ENCODE measurements at regions not wholly inside any gene's neighbourhood (a gene's known extent, or its start where the extent isn't known, plus 50 kb on each side); places are given as distances from the start of the nearest gene placed in this dataset.

DNA sequence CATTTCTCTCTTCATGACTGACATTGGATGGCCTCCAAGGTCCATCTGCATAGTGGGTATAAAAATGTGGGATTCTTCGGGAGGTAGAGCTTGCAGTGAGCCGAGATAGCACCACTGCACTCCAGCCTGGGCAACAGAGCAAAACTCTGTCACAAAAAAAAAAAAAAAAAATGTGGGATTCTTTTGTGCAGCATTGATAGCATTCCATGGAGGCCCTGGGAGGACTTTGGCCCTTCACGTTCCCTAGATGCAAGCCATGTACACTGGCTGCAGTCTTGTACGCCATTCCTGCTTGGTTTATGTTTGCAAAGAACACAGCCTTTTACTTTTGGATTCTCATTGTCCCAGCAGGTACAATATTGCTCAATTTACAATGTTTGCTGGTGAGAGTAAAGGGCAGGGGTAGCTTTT is 157.8 kb downstream of the SLCO4C1 start:
- no peak for DNase-seq
- no peaks in the 10 kb centered on the region for H3K27me3 ChIP-seq (ENCODE audit: control insufficient read depth in 1 of 2, insufficient read depth in 1 of 2, low read length in 2 of 2)
- no peak overlapping the region for H2BK12ac ChIP-seq (ENCODE audit: low read length in 2 of 2)
- H3K79me1 ChIP-seq (replicated peaks; ENCODE audit: low read length, poor library complexity, severe bottlenecking), result no peaks in the 10 kb centered on the region
- H4K8ac ChIP-seq (ENCODE audit: low read length), result no peak overlapping the region
- H3K14ac ChIP-seq (ENCODE audit: low read length in 2 of 2), result no peak overlapping the region
- H3K4me1 ChIP-seq (ENCODE audit: control insufficient read depth, insufficient read depth, low read depth, low read length), result no peaks in the 10 kb centered on the region
- H4K91ac ChIP-seq (ENCODE audit: low read length), result no peak overlapping the region
- no peak overlapping the region for H2BK120ac ChIP-seq (ENCODE audit: low read depth, low read length)
- H3K4me2 ChIP-seq (ENCODE audit: low read length, poor library complexity, severe bottlenecking), result no peak overlapping the region
- no peak overlapping the region for H2AK5ac ChIP-seq (ENCODE audit: low read length, severe bottlenecking)
- H3K9me3 ChIP-seq (ENCODE audit: control insufficient read depth, low read length), result no peaks in the 10 kb centered on the region
- H3K18ac ChIP-seq (ENCODE audit: low read depth in 1 of 2, low read length in 2 of 2), result no peak overlapping the region
- H3K4ac ChIP-seq (ENCODE audit: low read depth in 1 of 2, low read length in 2 of 2), result no peak overlapping the region
- WGBS, result 84% methylated on average over 4 of the region's 4 CpGs
- H3K27ac ChIP-seq (ENCODE audit: low read length, poor library complexity, severe bottlenecking), result no peak overlapping the region
- no peak overlapping the region for H2BK15ac ChIP-seq (ENCODE audit: low read depth, poor library complexity, severe bottlenecking)
- no peaks in the 10 kb centered on the region for H3K36me3 ChIP-seq (ENCODE audit: control insufficient read depth in 1 of 2, insufficient read depth in 2 of 2, low read depth in 1 of 2, low read length in 2 of 2)
- H2BK5ac ChIP-seq (ENCODE audit: low read depth, low read length, poor library complexity, severe bottlenecking), result no peak overlapping the region
- no peak overlapping the region for H3K9ac ChIP-seq (ENCODE audit: low read length)
- H3K23ac ChIP-seq (ENCODE audit: low read length in 2 of 2), result no peak overlapping the region
- H3K4me3 ChIP-seq (ENCODE audit: insufficient read depth in 1 of 2, low read depth in 1 of 2, low read length in 2 of 2), result no peak overlapping the region
- H2AFZ ChIP-seq (ENCODE audit: low read depth, low read length), result no peak overlapping the region

- no peaks in the 10 kb centered on the region for H3K36me3 ChIP-seq (ENCODE audit: control insufficient read depth in 1 of 2, insufficient read depth in 2 of 2, low read depth in 1 of 2, low read length in 2 of 2)
- H3K4ac ChIP-seq (ENCODE audit: low read depth in 1 of 2, low read length in 2 of 2), result no peak overlapping the region
- no peak overlapping the region for H2BK15ac ChIP-seq (ENCODE audit: low read depth, poor library complexity, severe bottlenecking)
- no peaks in the 10 kb centered on the region for H3K27me3 ChIP-seq (ENCODE audit: control insufficient read depth in 1 of 2, insufficient read depth in 1 of 2, low read length in 2 of 2)
- WGBS, result 99% methylated on average over 3 of the region's 3 CpGs
- H2BK5ac ChIP-seq (ENCODE audit: low read depth, low read length, poor library complexity, severe bottlenecking), result no peak overlapping the region
- H2AFZ ChIP-seq (ENCODE audit: low read depth, low read length), result no peak overlapping the region
- no peaks in the 10 kb centered on the region for H3K79me1 ChIP-seq (replicated peaks; ENCODE audit: low read length, poor library complexity, severe bottlenecking)
- H2BK120ac ChIP-seq (ENCODE audit: low read depth, low read length), result no peak overlapping the region
- H4K8ac ChIP-seq (ENCODE audit: low read length), result no peak overlapping the region
- no peak for DNase-seq
- no peak overlapping the region for H2AK5ac ChIP-seq (ENCODE audit: low read length, severe bottlenecking)
- no peak overlapping the region for H3K23ac ChIP-seq (ENCODE audit: low read length in 2 of 2)
- H3K9me3 ChIP-seq (ENCODE audit: control insufficient read depth, low read length), result no peaks in the 10 kb centered on the region
- H3K27ac ChIP-seq (ENCODE audit: low read length, poor library complexity, severe bottlenecking), result no peak overlapping the region
- no peak overlapping the region for H3K4me2 ChIP-seq (ENCODE audit: low read length, poor library complexity, severe bottlenecking)
- no peak overlapping the region for H3K4me3 ChIP-seq (ENCODE audit: insufficient read depth in 1 of 2, low read depth in 1 of 2, low read length in 2 of 2)
- no peak overlapping the region for H3K18ac ChIP-seq (ENCODE audit: low read depth in 1 of 2, low read length in 2 of 2)
- no peaks in the 10 kb centered on the region for H3K4me1 ChIP-seq (ENCODE audit: control insufficient read depth, insufficient read depth, low read depth, low read length)
- H3K9ac ChIP-seq (ENCODE audit: low read length), result no peak overlapping the region
- H2BK12ac ChIP-seq (ENCODE audit: low read length in 2 of 2), result no peak overlapping the region
- no peak overlapping the region for H4K91ac ChIP-seq (ENCODE audit: low read length)
- no peak overlapping the region for H3K14ac ChIP-seq (ENCODE audit: low read length in 2 of 2)
These were observed 165.2 kb downstream of the SLCO4C1 start for GRCh38 chr5:102130890-102131289.

DNA sequence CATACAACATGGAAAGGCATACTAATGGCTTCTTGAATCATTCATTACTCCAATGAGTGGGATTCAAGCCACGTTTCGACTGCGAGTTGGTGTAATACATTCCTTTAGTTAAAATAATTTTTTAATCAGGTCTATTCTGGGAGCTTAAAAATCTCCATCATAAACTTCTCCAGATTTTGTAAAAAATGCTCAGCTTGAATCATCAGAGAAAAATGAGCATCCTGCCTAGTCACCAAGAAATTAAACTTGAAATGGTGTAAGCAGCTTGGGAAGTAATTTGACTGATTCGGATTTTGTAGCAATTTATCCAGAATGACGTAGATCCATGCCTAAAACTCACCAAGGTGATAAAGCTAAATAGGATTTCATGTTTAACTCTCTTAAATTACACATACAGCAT is 165.7 kb downstream of the SLCO4C1 start:
- Histone ChIP-seq H3K9ac (ENCODE audit: low read length) (no peak overlapping the region), H3K27ac (ENCODE audit: low read length, poor library complexity, severe bottlenecking) (no peak overlapping the region), H3K23ac (ENCODE audit: low read length in 2 of 2) (no peak overlapping the region), H3K4me1 (ENCODE audit: control insufficient read depth, insufficient read depth, low read depth, low read length) (no peaks in the 10 kb centered on the region), H3K4ac (ENCODE audit: low read depth in 1 of 2, low read length in 2 of 2) (no peak overlapping the region), H2BK12ac (ENCODE audit: low read length in 2 of 2) (no peak overlapping the region), H3K27me3 (ENCODE audit: control insufficient read depth in 1 of 2, insufficient read depth in 1 of 2, low read length in 2 of 2) (no peaks in the 10 kb centered on the region), H2AFZ (ENCODE audit: low read depth, low read length) (no peak overlapping the region), H3K79me1 (replicated peaks; ENCODE audit: low read length, poor library complexity, severe bottlenecking) (no peaks in the 10 kb centered on the region), H2AK5ac (ENCODE audit: low read length, severe bottlenecking) (no peak overlapping the region), H3K9me3 (ENCODE audit: control insufficient read depth, low read length) (no peaks in the 10 kb centered on the region), H4K8ac (ENCODE audit: low read length) (no peak overlapping the region), H3K4me2 (ENCODE audit: low read length, poor library complexity, severe bottlenecking) (no peak overlapping the region), H3K18ac (ENCODE audit: low read depth in 1 of 2, low read length in 2 of 2) (no peak overlapping the region), H3K36me3 (ENCODE audit: control insufficient read depth in 1 of 2, insufficient read depth in 2 of 2, low read depth in 1 of 2, low read length in 2 of 2) (no peaks in the 10 kb centered on the region), H2BK15ac (ENCODE audit: low read depth, poor library complexity, severe bottlenecking) (no peak overlapping the region), H3K14ac (ENCODE audit: low read length in 2 of 2) (no peak overlapping the region), H4K91ac (ENCODE audit: low read length) (no peak overlapping the region), H2BK5ac (ENCODE audit: low read depth, low read length, poor library complexity, severe bottlenecking) (no peak overlapping the region), H3K4me3 (ENCODE audit: insufficient read depth in 1 of 2, low read depth in 1 of 2, low read length in 2 of 2) (no peak overlapping the region), H2BK120ac (ENCODE audit: low read depth, low read length) (no peak overlapping the region)
- WGBS, result 100% methylated on average over 1 of the region's 5 CpGs
- no peak for DNase-seq

DNA sequence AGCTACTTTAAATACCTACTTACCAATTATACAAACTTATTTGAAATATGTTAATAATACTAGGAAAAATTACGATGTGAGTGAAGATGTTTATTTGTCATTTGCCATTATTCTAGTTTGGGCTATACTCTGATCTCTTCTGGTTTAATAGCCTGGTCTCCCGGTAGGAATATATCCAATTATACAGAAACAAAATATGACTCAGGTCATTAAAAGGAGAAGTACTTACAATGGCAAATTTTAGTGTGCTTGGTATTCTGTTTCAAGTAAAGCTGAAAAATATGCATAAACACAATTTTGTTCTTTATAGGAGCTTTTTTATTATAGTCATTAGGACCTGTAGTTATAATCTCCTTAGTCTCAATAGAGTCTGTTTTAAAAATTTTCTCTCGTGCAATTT is 176.8 kb downstream of the SLCO4C1 start:
- no peak overlapping the region for H3K18ac ChIP-seq (ENCODE audit: low read depth in 1 of 2, low read length in 2 of 2)
- H3K4me1 ChIP-seq (ENCODE audit: control insufficient read depth, insufficient read depth, low read depth, low read length), result no peaks in the 10 kb centered on the region
- H3K9ac ChIP-seq (ENCODE audit: low read length), result no peak overlapping the region
- H3K9me3 ChIP-seq (ENCODE audit: control insufficient read depth, low read length), result no peaks in the 10 kb centered on the region
- H2BK12ac ChIP-seq (ENCODE audit: low read length in 2 of 2), result no peak overlapping the region
- no peak for DNase-seq
- H2BK120ac ChIP-seq (ENCODE audit: low read depth, low read length), result no peak overlapping the region
- no peak overlapping the region for H3K4me2 ChIP-seq (ENCODE audit: low read length, poor library complexity, severe bottlenecking)
- no peak overlapping the region for H3K4me3 ChIP-seq (ENCODE audit: insufficient read depth in 1 of 2, low read depth in 1 of 2, low read length in 2 of 2)
- no peak overlapping the region for H4K91ac ChIP-seq (ENCODE audit: low read length)
- no peaks in the 10 kb centered on the region for H3K27me3 ChIP-seq (ENCODE audit: control insufficient read depth in 1 of 2, insufficient read depth in 1 of 2, low read length in 2 of 2)
- no peak overlapping the region for H2BK5ac ChIP-seq (ENCODE audit: low read depth, low read length, poor library complexity, severe bottlenecking)
- no peak overlapping the region for H2AK5ac ChIP-seq (ENCODE audit: low read length, severe bottlenecking)
- H3K79me1 ChIP-seq (replicated peaks; ENCODE audit: low read length, poor library complexity, severe bottlenecking), result no peaks in the 10 kb centered on the region
- H4K8ac ChIP-seq (ENCODE audit: low read length), result no peak overlapping the region
- H3K4ac ChIP-seq (ENCODE audit: low read depth in 1 of 2, low read length in 2 of 2), result no peak overlapping the region
- no peak overlapping the region for H3K14ac ChIP-seq (ENCODE audit: low read length in 2 of 2)
- no peak overlapping the region for H3K27ac ChIP-seq (ENCODE audit: low read length, poor library complexity, severe bottlenecking)
- no peak overlapping the region for H2AFZ ChIP-seq (ENCODE audit: low read depth, low read length)
- H3K36me3 ChIP-seq (ENCODE audit: control insufficient read depth in 1 of 2, insufficient read depth in 2 of 2, low read depth in 1 of 2, low read length in 2 of 2), result no peaks in the 10 kb centered on the region
- H2BK15ac ChIP-seq (ENCODE audit: low read depth, poor library complexity, severe bottlenecking), result no peak overlapping the region
- H3K23ac ChIP-seq (ENCODE audit: low read length in 2 of 2), result no peak overlapping the region
- no CpG with 5 or more reads among the region's 3 CpGs for WGBS

Measured in mesenchymal stem cell (in vitro differentiated cells and primary cell).